HG02642 (cell line): ENCODE measurements at regions not wholly inside any gene's neighbourhood (a gene's known extent, or its start where the extent isn't known, plus 50 kb on each side); places are given as distances from the start of the nearest gene placed in this dataset.
"Not testable (repeated sequence)": the region's sequence is repeated elsewhere in the genome, so short reads cannot be mapped to it uniquely, and the experiment has no call there.

Experiments
- ATAC-seq: cut with Tn5 transposase; IDR thresholded peaks from one replicate; pipeline ENCODE4 v1.9.1; 2021; ENCODE audit warnings: mild to moderate bottlenecking; ENCODE audit not compliant: unreplicated experiment, poor library complexity

DNA sequence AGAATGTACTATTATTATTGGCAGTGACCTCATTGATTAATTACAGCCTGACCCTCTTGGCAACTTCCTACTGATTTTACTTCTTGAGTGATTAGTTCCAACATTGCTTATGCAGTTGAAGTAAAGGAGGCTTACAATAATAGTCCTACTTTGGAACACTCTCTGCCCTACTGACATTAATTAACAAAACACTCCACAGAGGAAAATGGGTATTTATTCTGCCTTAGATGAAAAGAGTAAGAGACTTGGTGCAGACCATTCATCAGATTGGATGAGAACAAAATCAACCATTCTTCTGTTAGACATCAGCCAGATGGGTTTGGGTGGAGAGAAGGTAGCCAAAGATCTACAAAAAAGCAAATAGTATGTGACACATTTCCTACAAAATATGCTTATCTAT, 363.8 kb downstream of the FAT3 start:
- ATAC-seq: no peak

DNA sequence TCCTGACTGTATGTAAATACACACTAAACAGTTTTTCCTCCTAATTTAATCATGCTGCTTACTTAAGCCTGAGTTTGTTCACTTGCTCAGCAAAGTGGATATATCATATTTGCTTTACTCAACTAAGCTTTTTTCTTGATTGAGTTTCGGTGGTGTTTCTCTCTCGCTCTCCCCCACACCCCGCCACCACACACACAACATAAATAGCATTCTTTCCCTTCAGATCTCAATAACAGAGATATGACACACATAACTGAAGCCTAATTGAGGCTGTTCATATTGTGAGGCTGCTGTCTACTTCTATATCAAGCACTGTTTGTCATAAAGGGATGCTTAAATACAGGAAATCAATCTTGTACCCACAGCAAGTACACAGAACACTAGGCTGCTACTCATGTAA, 364.9 kb downstream of the FAT3 start:
- ATAC-seq: no peak

DNA sequence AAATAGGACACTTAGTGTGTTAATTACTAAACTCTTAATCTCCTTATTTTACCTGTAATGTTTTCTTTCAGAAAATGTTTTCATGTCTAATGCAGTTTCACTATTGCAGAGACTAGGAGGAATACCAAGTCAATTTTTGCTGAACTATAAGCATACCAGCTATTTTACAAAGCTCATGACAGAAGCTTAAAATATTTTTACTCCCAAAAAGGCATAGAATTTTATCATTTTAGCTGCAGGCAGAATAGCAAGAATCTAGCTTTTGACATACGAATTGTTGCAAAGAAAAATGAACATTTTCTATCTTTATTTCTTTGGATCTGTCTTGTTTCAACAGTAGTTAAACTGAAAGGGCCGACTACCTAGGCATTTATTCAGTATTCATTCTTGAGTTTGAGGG, 366.9 kb downstream of the FAT3 start:
- no peak for ATAC-seq

DNA sequence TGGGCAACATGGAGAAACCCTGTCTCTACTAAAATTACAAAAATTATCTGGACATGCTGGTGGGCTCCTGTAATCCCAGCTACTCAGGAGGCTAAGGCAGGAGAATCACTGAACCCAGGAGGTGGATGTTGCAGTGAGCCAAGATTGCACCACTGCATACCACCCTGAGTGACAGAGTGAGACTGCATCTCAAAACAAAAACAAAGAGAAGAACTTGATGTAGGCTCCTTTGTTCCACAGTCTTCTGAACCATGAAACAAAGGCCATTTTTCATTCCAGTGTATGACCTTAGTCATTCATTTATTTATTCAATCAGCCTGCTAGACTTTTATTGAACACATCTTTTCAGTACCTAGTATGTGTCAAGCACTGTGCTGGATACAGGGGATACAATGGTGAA, 369.6 kb downstream of the FAT3 start:
- ATAC-seq: no peak

DNA sequence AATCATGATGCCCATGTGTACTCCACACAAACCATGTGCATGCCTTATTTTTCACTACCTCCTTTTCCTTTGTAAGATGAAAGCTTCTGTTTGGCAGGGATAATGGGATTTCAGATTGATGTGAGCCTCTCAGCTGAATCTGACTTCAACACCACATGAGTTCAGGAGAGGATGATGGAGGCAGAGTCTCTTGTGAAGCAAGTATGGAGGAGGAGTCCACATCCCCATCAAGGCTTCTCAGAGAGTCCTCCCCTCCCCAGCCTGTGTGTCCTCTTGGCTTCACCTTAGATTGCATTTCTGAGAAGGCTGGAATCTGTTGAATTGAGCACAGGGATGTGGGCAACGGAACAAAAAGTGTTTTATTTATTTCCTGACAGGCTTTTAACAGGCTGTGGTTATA, 370.4 kb downstream of the FAT3 start:
- no peak for ATAC-seq

DNA sequence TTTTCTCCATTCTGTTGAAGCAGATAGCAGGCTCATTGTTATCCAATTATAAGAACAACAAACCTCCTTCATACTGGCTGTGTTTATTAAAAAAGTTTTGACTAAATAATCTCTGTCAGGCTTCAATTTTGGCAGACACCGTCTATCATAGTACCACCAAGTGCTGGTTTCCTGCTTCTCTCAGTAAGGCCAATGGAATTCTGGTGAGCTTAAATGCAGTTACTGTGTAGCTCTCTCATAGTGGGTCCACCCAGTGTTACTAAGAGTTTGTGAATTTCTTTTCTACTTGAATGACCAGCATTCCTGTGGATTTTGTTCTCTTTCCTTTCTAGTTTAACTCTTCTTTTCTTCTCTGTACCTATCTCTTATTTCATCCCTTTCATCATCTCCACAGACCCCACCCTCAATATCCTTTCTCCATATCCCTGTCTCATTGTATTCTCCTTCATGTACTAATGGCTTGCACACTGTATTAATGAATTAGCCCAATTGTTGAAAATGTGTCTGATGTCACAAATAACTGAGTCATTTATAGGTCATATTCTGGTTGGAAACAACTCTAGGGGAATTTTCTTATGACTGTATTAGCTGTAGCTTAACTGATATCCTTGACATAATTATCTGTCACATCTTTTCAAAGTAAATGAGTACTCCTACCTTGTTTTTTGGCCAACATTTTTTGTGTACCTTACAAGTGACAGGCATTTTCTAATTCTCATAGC, 372.1 kb downstream of the FAT3 start:
- no peak for ATAC-seq

DNA sequence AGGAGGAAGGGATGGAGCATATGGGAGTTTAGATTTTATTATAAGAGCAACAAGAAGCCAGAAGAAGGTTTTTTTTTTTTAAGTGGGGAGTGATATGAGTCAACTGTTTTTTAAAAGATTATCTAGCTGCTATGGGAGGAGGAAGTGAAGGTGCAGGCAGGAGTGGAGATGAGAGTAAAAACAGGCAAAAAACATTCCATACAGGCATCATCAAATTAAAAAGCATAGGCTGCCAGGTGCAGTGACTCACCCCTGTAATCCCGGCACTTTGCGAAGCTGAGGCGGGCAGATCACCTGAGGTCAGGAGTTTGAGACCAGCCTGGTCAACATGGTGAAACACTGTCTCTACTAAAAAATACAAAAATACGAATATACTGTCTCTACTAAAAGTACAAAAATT, 368.4 kb upstream of the MTNR1B start:
- no peak for ATAC-seq

DNA sequence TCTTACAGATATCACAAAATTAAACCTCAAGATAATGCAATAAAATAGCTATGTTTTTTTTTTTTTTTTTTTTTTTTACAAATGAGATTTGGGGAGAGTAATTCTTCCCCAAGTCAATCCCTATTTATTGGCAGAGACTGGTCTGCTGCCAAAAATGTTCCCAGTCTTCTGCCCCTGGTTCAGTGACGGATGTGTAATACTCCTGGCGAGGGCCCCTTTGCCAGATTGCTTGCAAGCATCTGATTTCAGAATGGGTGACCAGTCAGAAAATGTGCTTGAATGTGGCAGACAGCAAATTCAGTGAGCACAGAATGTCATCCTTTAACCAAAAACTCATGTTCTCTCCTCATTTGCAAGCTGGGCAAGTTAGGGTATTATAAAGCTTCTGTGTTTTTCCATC, 363.8 kb upstream of the MTNR1B start:
- no peak for ATAC-seq

DNA sequence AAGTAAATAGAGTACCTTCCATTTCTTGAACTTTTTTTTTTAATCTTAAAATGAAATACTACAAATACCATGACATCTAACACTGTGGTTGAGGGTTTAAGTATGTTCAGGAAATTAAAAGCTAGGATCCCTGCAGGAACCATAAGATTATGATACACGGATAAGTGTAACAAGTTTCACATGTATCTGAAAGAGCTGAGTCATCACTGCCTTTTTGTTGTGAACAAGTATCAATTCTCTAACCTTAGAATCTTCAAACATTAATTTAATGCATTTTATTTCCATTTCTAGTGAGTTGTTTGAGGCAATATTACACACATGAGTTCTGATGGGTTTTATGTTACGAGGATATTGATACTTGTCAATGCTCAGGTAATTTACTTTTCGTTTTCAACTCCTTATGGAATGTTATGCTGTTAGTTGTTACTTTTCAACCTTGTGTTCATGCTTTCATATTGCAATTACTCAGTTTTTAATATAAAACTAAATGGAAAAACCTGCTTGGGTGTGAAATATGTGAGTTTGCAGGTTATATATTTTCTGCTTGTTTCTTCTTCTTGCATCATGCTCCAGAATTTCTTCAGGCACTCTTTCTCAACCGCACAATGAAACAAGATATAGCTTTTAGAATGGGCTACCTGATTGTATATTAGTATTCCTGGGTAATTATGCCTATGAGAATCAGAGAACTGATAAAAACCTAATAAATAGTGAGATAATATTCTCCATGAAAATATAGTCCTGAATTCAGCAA, 361.3 kb upstream of the MTNR1B start:
- no peak for ATAC-seq

DNA sequence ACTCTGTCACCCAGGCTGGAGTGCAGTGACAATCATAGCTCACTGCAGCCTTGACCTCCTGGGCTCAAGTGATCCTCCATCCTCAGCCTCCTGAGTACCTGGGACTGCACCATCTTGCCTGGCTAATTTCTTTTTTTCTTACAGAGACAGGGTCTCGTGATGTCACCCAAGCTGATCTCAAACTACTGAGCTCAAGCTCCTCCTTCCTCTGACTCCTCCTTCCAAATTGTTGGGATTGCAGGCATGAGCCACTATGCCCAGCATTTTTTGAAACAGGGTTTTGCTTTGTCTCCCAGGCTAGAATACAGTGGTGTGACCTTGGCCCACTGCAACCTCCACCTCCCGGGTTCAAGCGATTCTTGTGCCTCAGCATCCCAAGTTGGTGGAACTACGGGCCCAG, 358.3 kb upstream of the MTNR1B start:
- ATAC-seq: no peak

DNA sequence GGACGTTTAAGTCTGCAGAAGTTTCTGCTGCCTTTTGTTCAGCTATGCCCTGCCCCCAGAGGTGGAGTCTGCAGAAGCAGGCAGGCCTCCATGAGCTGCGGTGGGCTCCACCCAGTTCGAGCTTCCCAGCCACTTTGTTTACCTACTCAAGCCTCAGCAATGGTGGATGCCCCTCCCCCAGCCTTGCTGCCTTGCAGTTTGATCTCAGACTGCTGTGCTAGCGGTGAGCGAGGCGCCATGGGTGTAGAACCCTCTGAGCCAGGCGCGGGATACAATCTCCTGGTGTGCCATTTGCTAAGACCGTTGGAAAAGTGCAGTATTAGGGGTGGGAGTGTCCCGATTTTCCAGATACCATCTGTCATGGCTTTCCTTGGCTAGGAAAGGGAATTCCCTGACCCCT, 351.4 kb upstream of the MTNR1B start:
- not testable (repeated sequence) for ATAC-seq

DNA sequence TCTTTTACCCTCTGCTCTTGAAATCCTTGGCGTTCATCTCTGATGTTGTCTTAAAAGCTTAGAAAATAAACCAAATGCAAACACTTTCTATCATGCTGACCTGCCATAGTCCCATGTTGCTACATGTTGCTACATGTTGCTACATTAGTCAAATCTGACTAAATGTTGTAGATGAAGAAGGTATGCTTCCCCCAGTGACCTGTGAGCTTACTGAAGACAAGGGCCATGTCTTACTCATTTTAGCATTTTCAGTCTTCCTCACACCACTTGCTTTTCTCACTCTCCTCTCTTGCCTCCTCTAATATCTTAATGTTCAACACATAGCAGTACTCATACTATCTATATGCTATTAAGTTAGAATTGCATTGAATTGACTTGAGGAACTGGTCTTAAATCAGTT, 346.4 kb upstream of the MTNR1B start:
- no peak for ATAC-seq

DNA sequence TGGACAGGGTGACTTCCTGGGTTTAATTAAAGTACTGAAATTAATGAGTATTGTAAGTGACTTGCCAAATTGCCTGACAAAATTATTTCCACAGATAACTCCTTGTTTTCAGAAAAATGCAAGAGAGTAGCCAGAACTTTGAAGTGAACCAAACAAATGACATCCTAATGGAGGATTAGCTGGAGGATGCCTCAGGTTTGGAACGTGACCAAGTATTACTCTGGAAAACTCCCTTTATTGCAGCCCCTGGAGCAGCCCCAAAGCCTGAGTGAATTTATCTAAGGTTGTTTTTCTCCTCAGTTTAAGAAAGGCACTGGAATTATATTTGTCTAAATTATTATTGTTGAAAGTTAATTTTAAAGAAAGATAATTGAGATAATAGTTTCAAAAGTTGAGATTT, 343.6 kb upstream of the MTNR1B start:
- no peak for ATAC-seq

DNA sequence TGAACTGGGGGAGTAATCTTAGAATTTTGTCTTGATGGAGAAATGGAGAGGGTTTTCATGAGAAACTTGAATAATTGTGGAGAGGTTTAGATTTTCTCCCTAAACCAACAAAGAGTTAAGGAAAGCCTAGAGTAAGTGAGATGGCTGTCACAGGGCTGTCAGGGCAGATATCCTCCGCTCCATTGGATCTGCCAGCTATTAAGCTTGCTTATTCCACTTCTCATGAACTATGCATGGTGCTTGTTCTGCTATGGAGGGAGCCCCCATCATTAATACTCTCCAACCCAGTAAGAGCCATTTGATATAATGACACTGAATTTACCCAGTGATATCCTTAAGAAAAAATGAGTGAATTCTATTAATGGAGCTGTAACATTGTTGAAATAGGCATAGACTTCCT, 342.8 kb upstream of the MTNR1B start:
- ATAC-seq: no peak

DNA sequence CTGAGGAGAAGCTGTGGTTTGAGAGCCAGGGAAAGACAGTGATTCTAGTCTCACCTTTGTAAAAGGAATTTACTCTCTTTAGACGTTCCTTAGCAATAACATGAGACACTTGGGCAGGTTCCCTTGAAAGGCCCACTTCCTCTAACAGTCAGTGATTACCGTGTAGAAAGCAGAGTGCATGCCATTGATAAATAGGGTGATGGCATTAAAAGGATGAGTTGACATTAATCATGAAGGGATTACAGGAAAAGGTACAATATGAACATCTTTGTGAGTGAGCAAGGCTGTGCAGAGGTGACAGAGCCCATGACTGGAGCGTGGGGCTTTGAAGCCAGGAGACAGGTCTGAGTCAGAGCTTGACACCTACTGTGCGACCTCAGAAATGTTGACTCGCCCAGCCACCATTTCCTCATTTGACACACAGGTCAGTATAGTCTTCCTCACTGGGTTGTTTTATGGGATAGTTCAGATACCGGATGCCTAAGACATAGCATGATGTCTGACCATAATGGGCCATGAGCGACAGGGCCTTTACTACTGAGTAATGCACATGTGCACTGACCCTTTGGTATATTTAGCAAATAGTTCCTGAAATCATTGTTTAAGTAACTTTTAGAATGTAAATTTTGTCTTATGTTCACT, 341.7 kb upstream of the MTNR1B start:
- ATAC-seq: no peak

DNA sequence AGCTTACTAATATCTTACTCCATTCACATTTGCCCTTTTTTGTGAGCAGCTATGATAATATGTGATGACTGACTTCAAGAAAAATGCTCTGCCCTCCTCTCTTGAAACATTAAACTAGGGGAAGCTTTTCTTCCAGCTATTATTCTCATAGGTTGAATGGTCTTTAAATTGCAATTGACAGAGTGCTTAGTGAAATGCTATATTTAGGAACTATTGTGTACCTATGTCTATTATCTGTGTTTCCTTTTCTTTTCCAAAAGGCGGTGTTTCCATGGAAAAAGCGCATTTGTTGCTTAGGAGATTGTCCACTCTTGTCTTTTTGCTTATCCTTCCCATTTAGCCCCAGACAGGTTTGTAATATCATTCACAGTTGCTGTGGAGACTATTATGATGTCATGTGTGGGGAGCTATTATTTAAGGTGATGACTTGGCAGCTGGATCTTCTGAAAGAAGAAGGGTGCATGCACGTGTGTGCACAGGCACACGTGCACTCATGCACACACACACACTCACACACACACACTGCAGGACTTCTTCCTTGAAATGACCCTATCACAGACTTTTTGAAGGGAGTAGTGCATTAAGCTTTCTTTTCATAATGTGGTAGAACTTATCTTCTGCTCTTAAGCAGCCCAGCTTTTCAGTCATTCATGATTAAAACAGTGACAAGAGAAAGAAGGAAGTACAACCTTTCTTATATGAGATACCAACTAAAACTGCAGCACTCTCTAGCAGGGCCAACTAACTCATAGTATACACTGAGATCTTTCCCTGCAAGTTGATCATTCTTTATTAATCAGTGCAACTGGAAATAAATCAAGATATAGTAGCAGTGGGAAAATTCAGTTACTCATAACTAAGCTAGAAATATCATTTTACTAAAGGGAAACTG, 340.8 kb upstream of the MTNR1B start:
- no peak for ATAC-seq

DNA sequence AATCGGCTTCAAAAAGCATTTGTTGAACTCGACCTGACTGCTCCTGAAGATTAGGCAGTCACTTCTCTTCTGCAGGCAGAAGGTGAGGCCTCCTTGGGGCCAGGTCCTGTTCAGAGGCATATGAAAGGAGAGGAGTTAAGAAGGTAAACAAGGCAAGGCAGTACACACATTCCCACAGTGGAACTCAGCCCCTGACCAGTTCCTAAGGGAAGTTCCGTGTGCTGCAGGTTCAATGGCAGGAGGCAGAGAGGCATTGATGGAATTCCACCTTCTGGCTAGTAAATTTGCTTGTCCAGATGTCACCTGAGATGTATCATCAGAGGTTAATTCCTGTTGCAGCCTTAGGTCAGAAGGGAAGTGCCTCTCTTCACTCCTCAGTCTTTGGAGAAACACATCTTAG, 337.0 kb upstream of the MTNR1B start:
- ATAC-seq: no peak

DNA sequence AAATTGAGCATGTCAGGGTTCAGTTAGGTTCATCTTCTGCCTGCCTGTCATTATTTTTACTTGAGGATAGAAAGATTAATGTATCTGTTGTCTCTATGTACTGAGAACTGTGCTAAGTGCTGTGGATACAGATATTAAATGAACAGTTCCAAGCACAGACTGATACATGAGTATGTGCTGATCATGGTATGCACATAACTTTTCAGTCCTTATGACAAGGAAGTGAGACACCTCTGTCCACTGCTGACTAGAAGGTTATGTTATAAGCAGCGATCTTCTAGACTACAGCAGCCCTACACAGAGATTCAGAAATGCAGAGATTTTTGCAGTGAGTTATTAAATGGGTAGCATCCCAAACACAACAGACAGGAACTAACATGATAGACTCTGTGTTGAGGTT, 335.6 kb upstream of the MTNR1B start:
- no peak for ATAC-seq

DNA sequence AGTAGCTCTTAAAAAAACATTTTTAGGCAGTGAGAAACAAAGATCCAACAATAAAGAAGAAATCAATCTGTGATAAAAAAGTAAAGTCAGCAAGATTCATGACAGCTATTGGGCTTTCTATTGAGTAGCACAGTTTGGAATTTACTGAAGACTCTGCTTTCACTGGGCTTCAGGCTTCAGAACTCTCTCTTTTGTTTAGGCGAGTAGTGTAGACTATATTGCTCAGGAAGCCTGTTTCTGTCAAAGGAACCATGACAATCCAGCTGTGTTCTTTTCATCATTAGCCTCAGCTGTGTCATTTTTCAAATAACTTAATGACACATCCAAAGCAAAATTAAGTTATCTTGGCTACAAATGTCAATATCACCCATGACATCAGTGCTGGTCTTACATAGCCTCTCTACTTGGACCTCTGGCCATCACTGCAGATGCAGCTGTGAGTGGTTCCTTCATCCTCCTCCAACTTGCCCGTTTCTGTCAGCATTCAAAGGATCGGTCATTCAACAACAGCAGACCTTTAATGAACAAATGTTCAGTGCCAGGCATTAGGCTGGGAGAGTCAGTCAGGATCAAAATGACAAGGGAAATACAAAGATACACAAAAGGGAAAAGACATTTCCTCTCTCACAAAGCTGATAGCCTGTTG, 332.8 kb upstream of the MTNR1B start:
- no peak for ATAC-seq

DNA sequence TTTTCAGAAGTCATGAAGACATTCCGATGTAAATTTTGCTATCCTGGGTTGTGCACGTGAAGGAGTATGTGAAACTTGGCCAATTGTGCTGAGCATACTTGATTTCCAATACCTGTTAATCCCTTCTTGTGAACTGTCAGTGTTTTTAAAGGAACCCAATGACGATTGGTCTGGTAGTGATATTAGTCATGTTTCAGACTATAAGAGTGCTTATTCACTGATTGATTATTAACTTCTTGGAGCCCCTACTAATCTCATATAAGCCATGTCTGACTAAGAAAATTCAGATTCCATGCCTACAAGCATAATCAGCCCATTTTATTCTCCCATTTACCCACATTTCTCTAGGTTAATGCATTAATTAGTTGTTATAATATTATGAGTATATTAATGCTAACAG, 330.8 kb upstream of the MTNR1B start:
- no peak for ATAC-seq
